ENCODE measurements at regions not wholly inside any gene's neighbourhood (a gene's known extent, or its start where the extent isn't known, plus 50 kb on each side); places are given as distances from the start of the nearest gene placed in this dataset.
"Not testable (repeated sequence)": the region's sequence is repeated elsewhere in the genome, so short reads cannot be mapped to it uniquely, and the experiment has no call there.

DNA sequence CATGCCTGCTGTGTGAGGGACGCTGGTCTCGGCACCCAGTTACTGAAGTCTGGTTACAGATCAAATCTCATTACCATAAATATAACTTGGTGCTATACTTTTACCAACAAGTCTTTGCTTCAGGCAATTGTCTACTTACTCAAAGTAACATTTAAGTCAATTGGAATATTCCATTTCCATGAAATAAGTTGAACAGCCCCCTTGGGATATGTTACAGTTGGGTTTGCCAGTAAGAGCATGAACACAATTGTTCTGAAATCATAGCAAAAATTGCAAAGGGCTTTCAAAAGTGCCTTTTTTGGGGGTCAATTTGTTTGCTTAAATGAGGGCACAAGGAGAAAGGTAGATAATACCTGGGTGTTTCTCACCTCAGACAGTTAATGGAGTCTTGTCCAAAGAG lies 170.9 kb upstream of the EXOC2 start:
- H3K27me3 ChIP-seq (replicated peaks; ENCODE audit: control insufficient read depth, insufficient read depth, low read length) = no peaks in the 10 kb centered on the region
- CTCF ChIA-PET = no interaction called here

GRCh38 chr6:863127-863526 lies 170.2 kb upstream of the EXOC2 start:
- H3K4me1 ChIP-seq; intact Hi-C loops (cut with micrococcal nuclease; ENCODE audit: unreplicated experiment); DNase-seq; H3K27me3 Mint-ChIP-seq (ENCODE audit: insufficient read depth, unreplicated experiment); H3K9me3 Mint-ChIP-seq (ENCODE audit: unreplicated experiment); H3K36me3 ChIP-seq (ENCODE audit: control insufficient read depth, insufficient read depth, low read length); H3K36me3 Mint-ChIP-seq (ENCODE audit: insufficient read depth, unreplicated experiment); CTCF ChIA-PET; H3K27ac Mint-ChIP-seq (ENCODE audit: unreplicated experiment); H3K9me3 ChIP-seq; H3K4me3 Mint-ChIP-seq (ENCODE audit: unreplicated experiment); H3K27me3 ChIP-seq (replicated peaks; ENCODE audit: control insufficient read depth, insufficient read depth, low read length); H3K4me1 Mint-ChIP-seq (ENCODE audit: low read depth, unreplicated experiment); H3K4me3 ChIP-seq (ENCODE audit: low read depth, low read length); POLR2A ChIA-PET; BruUV-seq (replicated peaks): not testable (repeated sequence)

More for the DNA sequence above, 170.9 kb upstream of the EXOC2 start:
- POLR2A ChIA-PET = no interaction called here
- Mint-ChIP-seq H3K9me3 (ENCODE audit: unreplicated experiment) (no peaks in the 10 kb centered on the region), H3K36me3 (ENCODE audit: insufficient read depth, unreplicated experiment) (no peaks in the 10 kb centered on the region), H3K27ac (ENCODE audit: unreplicated experiment) (no peak overlapping the region), H3K4me1 (ENCODE audit: low read depth, unreplicated experiment) (no peaks in the 10 kb centered on the region), H3K27me3 (ENCODE audit: insufficient read depth, unreplicated experiment) (no peaks in the 10 kb centered on the region), H3K4me3 (ENCODE audit: unreplicated experiment) (no peak overlapping the region)
- H3K4me3 ChIP-seq (ENCODE audit: low read depth, low read length) = no peak overlapping the region
- intact Hi-C loops (cut with micrococcal nuclease; ENCODE audit: unreplicated experiment) = no loop called here
- H3K4me1 ChIP-seq = no peaks in the 10 kb centered on the region
- H3K9me3 ChIP-seq = no peaks in the 10 kb centered on the region
- no TSS peak for BruUV-seq (replicated peaks)
- no peak for DNase-seq
- TF ChIP-seq, protein P1, sequence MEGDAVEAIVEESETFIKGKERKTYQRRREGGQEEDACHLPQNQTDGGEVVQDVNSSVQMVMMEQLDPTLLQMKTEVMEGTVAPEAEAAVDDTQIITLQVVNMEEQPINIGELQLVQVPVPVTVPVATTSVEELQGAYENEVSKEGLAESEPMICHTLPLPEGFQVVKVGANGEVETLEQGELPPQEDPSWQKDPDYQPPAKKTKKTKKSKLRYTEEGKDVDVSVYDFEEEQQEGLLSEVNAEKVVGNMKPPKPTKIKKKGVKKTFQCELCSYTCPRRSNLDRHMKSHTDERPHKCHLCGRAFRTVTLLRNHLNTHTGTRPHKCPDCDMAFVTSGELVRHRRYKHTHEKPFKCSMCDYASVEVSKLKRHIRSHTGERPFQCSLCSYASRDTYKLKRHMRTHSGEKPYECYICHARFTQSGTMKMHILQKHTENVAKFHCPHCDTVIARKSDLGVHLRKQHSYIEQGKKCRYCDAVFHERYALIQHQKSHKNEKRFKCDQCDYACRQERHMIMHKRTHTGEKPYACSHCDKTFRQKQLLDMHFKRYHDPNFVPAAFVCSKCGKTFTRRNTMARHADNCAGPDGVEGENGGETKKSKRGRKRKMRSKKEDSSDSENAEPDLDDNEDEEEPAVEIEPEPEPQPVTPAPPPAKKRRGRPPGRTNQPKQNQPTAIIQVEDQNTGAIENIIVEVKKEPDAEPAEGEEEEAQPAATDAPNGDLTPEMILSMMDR (IDR thresholded peaks at IDR 0.05; ENCODE audit: insufficient read depth in 1 of 2, low read depth in 1 of 2, low read length in 1 of 2, severe bottlenecking in 1 of 2, unreplicated experiment in 1 of 2) = no peak
- H3K36me3 ChIP-seq (ENCODE audit: control insufficient read depth, insufficient read depth, low read length) = no peaks in the 10 kb centered on the region

GRCh38 chr6:859936-860335 lies 167.0 kb upstream of the EXOC2 start:
- no peaks in the 10 kb centered on the region for H3K27me3 ChIP-seq (replicated peaks; ENCODE audit: control insufficient read depth, insufficient read depth, low read length)
- BruUV-seq (replicated peaks) = no TSS peak
- Mint-ChIP-seq H3K9me3 (ENCODE audit: unreplicated experiment) (no peaks in the 10 kb centered on the region), H3K4me1 (ENCODE audit: low read depth, unreplicated experiment) (no peaks in the 10 kb centered on the region), H3K36me3 (ENCODE audit: insufficient read depth, unreplicated experiment) (no peaks in the 10 kb centered on the region), H3K27ac (ENCODE audit: unreplicated experiment) (no peak overlapping the region), H3K4me3 (ENCODE audit: unreplicated experiment) (no peak overlapping the region), H3K27me3 (ENCODE audit: insufficient read depth, unreplicated experiment) (peaks cover 5% of the 10 kb centered on the region)
- H3K4me1 ChIP-seq = no peaks in the 10 kb centered on the region
- ChIA-PET CTCF (no interaction called here), POLR2A (no interaction called here)
- no peak overlapping the region for H3K4me3 ChIP-seq (ENCODE audit: low read depth, low read length)
- no peaks in the 10 kb centered on the region for H3K36me3 ChIP-seq (ENCODE audit: control insufficient read depth, insufficient read depth, low read length)
- TF ChIP-seq, protein P1 (IDR thresholded peaks at IDR 0.05; ENCODE audit: insufficient read depth in 1 of 2, low read depth in 1 of 2, low read length in 1 of 2, severe bottlenecking in 1 of 2, unreplicated experiment in 1 of 2) = no peak
- no peaks in the 10 kb centered on the region for H3K9me3 ChIP-seq
- DNase-seq = no peak
- intact Hi-C loops (cut with micrococcal nuclease; ENCODE audit: unreplicated experiment) = no loop called here

DNA sequence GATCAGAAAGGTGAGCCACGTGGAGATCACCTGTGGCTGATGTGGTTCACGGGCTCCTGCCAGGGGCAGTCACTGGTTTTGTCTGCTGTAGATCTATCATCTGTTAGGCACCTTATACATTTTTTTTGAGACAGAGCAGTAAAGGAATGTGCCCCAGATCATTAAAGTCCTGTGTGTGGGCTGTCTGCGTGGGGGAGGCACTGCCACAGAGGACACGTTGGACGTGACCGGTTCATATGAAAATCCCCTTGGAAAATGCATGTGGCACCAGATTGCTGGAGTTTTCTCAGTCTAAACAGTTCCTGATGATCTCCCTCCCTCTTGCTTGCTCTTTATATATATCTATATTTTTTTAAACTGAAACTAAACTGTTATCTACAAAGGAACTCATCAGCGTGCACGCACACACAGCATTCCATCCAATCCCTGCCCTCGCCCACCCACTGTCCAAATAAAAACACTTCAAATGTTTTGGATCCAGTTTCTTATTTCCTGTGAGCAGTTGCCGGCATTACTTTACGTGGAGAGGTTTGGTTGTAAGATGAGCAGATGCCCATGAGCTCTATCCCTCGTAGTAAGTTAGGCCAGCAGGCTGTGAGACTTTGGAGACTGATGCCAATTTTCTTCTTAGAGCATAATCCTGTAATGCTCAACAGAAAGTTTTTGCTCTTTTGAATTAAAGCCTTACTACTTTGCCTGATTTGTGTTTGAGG lies 161.6 kb upstream of the EXOC2 start:
- TF ChIP-seq, protein P1 (IDR thresholded peaks at IDR 0.05; ENCODE audit: insufficient read depth in 1 of 2, low read depth in 1 of 2, low read length in 1 of 2, severe bottlenecking in 1 of 2, unreplicated experiment in 1 of 2) = no peak
- Histone ChIP-seq H3K27me3 (replicated peaks; ENCODE audit: control insufficient read depth, insufficient read depth, low read length) (no peaks in the 10 kb centered on the region), H3K9me3 (no peaks in the 10 kb centered on the region), H3K36me3 (ENCODE audit: control insufficient read depth, insufficient read depth, low read length) (no peaks in the 10 kb centered on the region), H3K4me1 (no peaks in the 10 kb centered on the region), H3K4me3 (ENCODE audit: low read depth, low read length) (no peak overlapping the region)
- Mint-ChIP-seq H3K4me3 (ENCODE audit: unreplicated experiment) (no peak overlapping the region), H3K27ac (ENCODE audit: unreplicated experiment) (no peak overlapping the region), H3K4me1 (ENCODE audit: low read depth, unreplicated experiment) (no peaks in the 10 kb centered on the region), H3K27me3 (ENCODE audit: insufficient read depth, unreplicated experiment) (peaks cover 5% of the 10 kb centered on the region), H3K9me3 (ENCODE audit: unreplicated experiment) (no peaks in the 10 kb centered on the region), H3K36me3 (ENCODE audit: insufficient read depth, unreplicated experiment) (no peaks in the 10 kb centered on the region)
- BruUV-seq (replicated peaks) = no TSS peak
- ChIA-PET CTCF (no interaction called here), POLR2A (no interaction called here)
- DNase-seq = no peak
- intact Hi-C loops (cut with micrococcal nuclease; ENCODE audit: unreplicated experiment) = no loop called here

GRCh38 chr6:852216-852615 lies 159.3 kb upstream of the EXOC2 start:
- H3K36me3 ChIP-seq (ENCODE audit: control insufficient read depth, insufficient read depth, low read length); H3K27me3 ChIP-seq (replicated peaks; ENCODE audit: control insufficient read depth, insufficient read depth, low read length); H3K4me3 ChIP-seq (ENCODE audit: low read depth, low read length); CTCF ChIA-PET; DNase-seq; H3K4me1 Mint-ChIP-seq (ENCODE audit: low read depth, unreplicated experiment); H3K4me1 ChIP-seq; BruUV-seq (replicated peaks); H3K9me3 ChIP-seq; H3K27me3 Mint-ChIP-seq (ENCODE audit: insufficient read depth, unreplicated experiment); H3K4me3 Mint-ChIP-seq (ENCODE audit: unreplicated experiment); intact Hi-C loops (cut with micrococcal nuclease; ENCODE audit: unreplicated experiment); H3K36me3 Mint-ChIP-seq (ENCODE audit: insufficient read depth, unreplicated experiment); H3K27ac Mint-ChIP-seq (ENCODE audit: unreplicated experiment); H3K9me3 Mint-ChIP-seq (ENCODE audit: unreplicated experiment); POLR2A ChIA-PET: not testable (repeated sequence)
